ENCODE measurements at regions not wholly inside any gene's neighbourhood (a gene's known extent, or its start where the extent isn't known, plus 50 kb on each side); places are given as distances from the start of the nearest gene placed in this dataset.

GRCh38 chr13:106403280-106403679, 132.2 kb downstream of the EFNB2 start:
- H3K4me1 ChIP-seq (ENCODE audit: insufficient read depth) = peaks cover 17% of the 10 kb centered on the region
- H3K36me3 ChIP-seq (ENCODE audit: insufficient read depth) = no peaks in the 10 kb centered on the region
- H3F3A ChIP-seq (replicated peaks; ENCODE audit: low read depth) = no peaks in the 10 kb centered on the region
- no peak for TF ChIP-seq ZNF114 (CRISPR knock-in tag; IDR thresholded peaks at IDR 0.05)
- no peak for TF ChIP-seq EZH2phosphoT487 (IDR thresholded peaks at IDR 0.05; ENCODE audit: unreplicated experiment)
- no peak for TF ChIP-seq ETS1 (IDR thresholded peaks at IDR 0.05)
- no peak for TF ChIP-seq ZNF462 (CRISPR knock-in tag; IDR thresholded peaks at IDR 0.05)
- no peak for TF ChIP-seq NANOG (IDR thresholded peaks at IDR 0.05; ENCODE audit: borderline replicate concordance)
- TF ChIP-seq STAT1 (IDR thresholded peaks at IDR 0.05; ENCODE audit: unreplicated experiment) = no peak
- TF ChIP-seq JUNB (IDR thresholded peaks at IDR 0.05; ENCODE audit: unreplicated experiment) = no peak
- TF ChIP-seq POLR2AphosphoS5 (IDR thresholded peaks at IDR 0.05; ENCODE audit: low read depth) = no peak
- TF ChIP-seq CREB1 (CRISPR knock-in tag; IDR thresholded peaks at IDR 0.05; ENCODE audit: low read depth) = no peak
- TF ChIP-seq ZNF331 (CRISPR knock-in tag; IDR thresholded peaks at IDR 0.05; ENCODE audit: low read depth) = no peak
- no peak for TF ChIP-seq CTCF (conservative IDR thresholded peaks at IDR 0.05; ENCODE audit: low read depth in 2 of 2)
- TF ChIP-seq REST (IDR thresholded peaks at IDR 0.05; ENCODE audit: unreplicated experiment) = no peak
- H3K27me3 Mint-ChIP-seq (ENCODE audit: insufficient read depth, low read depth, poor library complexity) = no peaks in the 10 kb centered on the region
- H3K79me2 ChIP-seq (replicated peaks; ENCODE audit: insufficient read depth) = no peaks in the 10 kb centered on the region
- no peaks in the 10 kb centered on the region for H3K27me3 ChIP-seq (ENCODE audit: insufficient read depth)
- no peak overlapping the region for H3K4me2 ChIP-seq
- H3K9me2 ChIP-seq (ENCODE audit: insufficient read depth) = peaks cover 7% of the 10 kb centered on the region; the same call in 1 of the 2 replicates
- no peak overlapping the region for H3K4me3 ChIP-seq
- peaks cover 30% of the 10 kb centered on the region for H3K4me1 Mint-ChIP-seq
- H2AFZ ChIP-seq = no peak overlapping the region
- no peak overlapping the region for H3K4me3 Mint-ChIP-seq
- H3K9me3 Mint-ChIP-seq = no peaks in the 10 kb centered on the region
- H3K27ac ChIP-seq (ENCODE audit: low read depth) = no peak overlapping the region
- H3K27ac Mint-ChIP-seq = no peak overlapping the region
- no peaks in the 10 kb centered on the region for H3K36me3 Mint-ChIP-seq (ENCODE audit: low read depth)
- ATAC-seq (no peak), DNase-seq (ENCODE audit: low spot score) (no peak)
- no peaks in the 10 kb centered on the region for H4K20me1 ChIP-seq (replicated peaks; ENCODE audit: insufficient read depth)

All from GM23338 (cell line).